SU-DHL-6 (cell line): ENCODE measurements at regions not wholly inside any gene's neighbourhood (a gene's known extent, or its start where the extent isn't known, plus 50 kb on each side); places are given as distances from the start of the nearest gene placed in this dataset.

Experiments
- CTCF ChIP-seq: fragments of 200-600 bp; sonication (generic); IDR thresholded peaks from one replicate; pipeline ENCODE4 v1.5.1; 2017; ENCODE audit warnings: antibody characterized with exemption, mild to moderate bottlenecking, low read length, moderate library complexity; ENCODE audit not compliant: insufficient read depth, poor library complexity, severe bottlenecking
- EZH2phosphoT487 ChIP-seq: fragments of 200-600 bp; sonication (generic), shearing (Covaris generic); conservative IDR thresholded peaks from 2 replicates; pipeline ENCODE4 v1.6.1; 2018; ENCODE audit warnings: mild to moderate bottlenecking, antibody characterized with exemption, low read length, moderate library complexity, mixed read lengths

GRCh38 chr13:44013758-44014291 is 134.1 kb downstream of the LACC1 start:
- TF ChIP-seq CTCF (no peak), EZH2phosphoT487 (no peak)
